ENCODE measurements at regions not wholly inside any gene's neighbourhood (a gene's known extent, or its start where the extent isn't known, plus 50 kb on each side); places are given as distances from the start of the nearest gene placed in this dataset.

DNA sequence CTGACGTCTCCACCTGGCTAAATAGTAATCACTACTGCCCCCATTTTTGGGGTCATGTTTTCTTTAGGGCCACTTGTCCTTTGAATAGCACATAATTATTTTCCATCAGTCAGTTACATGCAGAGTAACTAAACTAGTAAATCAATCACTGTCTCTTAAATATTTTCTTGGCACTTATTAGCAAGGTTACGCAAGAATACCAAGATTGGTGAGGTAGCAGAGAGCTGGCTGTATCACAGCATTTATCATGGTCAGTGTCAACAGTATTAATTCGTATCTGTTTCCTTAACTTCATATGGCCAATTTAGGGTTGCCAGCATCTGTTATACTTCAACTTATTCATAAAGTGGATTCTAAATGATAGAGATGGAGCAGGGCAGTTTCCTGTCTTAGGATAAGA, 346.8 kb upstream of the FAM174A start:
- TF ChIP-seq, protein P1, sequence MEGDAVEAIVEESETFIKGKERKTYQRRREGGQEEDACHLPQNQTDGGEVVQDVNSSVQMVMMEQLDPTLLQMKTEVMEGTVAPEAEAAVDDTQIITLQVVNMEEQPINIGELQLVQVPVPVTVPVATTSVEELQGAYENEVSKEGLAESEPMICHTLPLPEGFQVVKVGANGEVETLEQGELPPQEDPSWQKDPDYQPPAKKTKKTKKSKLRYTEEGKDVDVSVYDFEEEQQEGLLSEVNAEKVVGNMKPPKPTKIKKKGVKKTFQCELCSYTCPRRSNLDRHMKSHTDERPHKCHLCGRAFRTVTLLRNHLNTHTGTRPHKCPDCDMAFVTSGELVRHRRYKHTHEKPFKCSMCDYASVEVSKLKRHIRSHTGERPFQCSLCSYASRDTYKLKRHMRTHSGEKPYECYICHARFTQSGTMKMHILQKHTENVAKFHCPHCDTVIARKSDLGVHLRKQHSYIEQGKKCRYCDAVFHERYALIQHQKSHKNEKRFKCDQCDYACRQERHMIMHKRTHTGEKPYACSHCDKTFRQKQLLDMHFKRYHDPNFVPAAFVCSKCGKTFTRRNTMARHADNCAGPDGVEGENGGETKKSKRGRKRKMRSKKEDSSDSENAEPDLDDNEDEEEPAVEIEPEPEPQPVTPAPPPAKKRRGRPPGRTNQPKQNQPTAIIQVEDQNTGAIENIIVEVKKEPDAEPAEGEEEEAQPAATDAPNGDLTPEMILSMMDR (IDR thresholded peaks at IDR 0.05; ENCODE audit: low read depth, low read length, poor library complexity, severe bottlenecking), result no peak
- TF ChIP-seq EZH2phosphoT487 (IDR thresholded peaks at IDR 0.05; ENCODE audit: borderline replicate concordance, low read length), result no peak
